Mucosa of descending colon (tissue), 3 donors: ENCODE measurements at regions not wholly inside any gene's neighbourhood (a gene's known extent, or its start where the extent isn't known, plus 50 kb on each side); places are given as distances from the start of the nearest gene placed in this dataset.

ENCODE experiments used
- ATAC-seq: fragments of 200-7000 bp; cut with Tn5 transposase; one replicate; pipeline ENCODE4 v1.9.1; 2020; ENCODE audit warnings: mild to moderate bottlenecking, moderate library complexity
- DNase-seq, 3 donors: peaks; one replicate each; pipeline ENCODE4 v3.0.0-alpha.2; 2020
- H3K36me3 ChIP-seq: fragments of 200-600 bp; one replicate; pipeline ENCODE4 v1.8.0; 2021; ENCODE audit warnings: low read depth, mild to moderate bottlenecking
- H3K4me1 ChIP-seq: fragments of 200-600 bp; one replicate; pipeline ENCODE4 v1.8.0; 2021; ENCODE audit warnings: low read depth, mild to moderate bottlenecking
- H3K4me3 ChIP-seq: fragments of 200-600 bp; one replicate; pipeline ENCODE4 v1.8.0; 2021; ENCODE audit warnings: mild to moderate bottlenecking
- H3K9me3 ChIP-seq: fragments of 200-600 bp; one replicate; pipeline ENCODE4 v1.8.0; 2021; ENCODE audit warnings: mild to moderate bottlenecking
- CTCF ChIP-seq: fragments of 200-600 bp; IDR thresholded peaks from one replicate; pipeline ENCODE4 v1.8.0; 2022; ENCODE audit warnings: antibody characterized with exemption, mild to moderate bottlenecking
- intact Hi-C, 2 donors: fragments of 100-400 bp; cut with DNase I in 1 of 2; cut with micrococcal nuclease in 1 of 2; formaldehyde crosslinking; loops; one replicate each; pipeline versions ENCODE4 v1.11.0 to v1.11.1; 2022; cut with DNase I, micrococcal nuclease
- donor health status: DM: no; HTN: no; CAD: no; lungs with moderate emphysema.
- donor health status: DM: no; HTN: no; CAD: no.
- donor health status: DM: no; HTN: yes; CAD: no.

GRCh38 chr4:133394971-133395627, 246.0 kb downstream of the PCDH10 start:
- intact Hi-C loops: no loop called here
- Histone ChIP-seq H3K36me3 (no peaks in the 10 kb centered on the region), H3K4me3 (no peak overlapping the region), H3K4me1 (no peaks in the 10 kb centered on the region), H3K9me3 (no peaks in the 10 kb centered on the region)
- TF ChIP-seq CTCF: no peak
- no peak for DNase-seq
- no peak for ATAC-seq

- no peak overlapping the region for H3K4me3 ChIP-seq
- intact Hi-C loops: no loop called here
- H3K4me1 ChIP-seq: no peaks in the 10 kb centered on the region
- no peak for TF ChIP-seq CTCF
- H3K36me3 ChIP-seq: no peaks in the 10 kb centered on the region
- DNase-seq: no peak
- H3K9me3 ChIP-seq: no peaks in the 10 kb centered on the region
- ATAC-seq: no peak
Observed at GRCh38 chr4:133390198-133390855, 241.2 kb downstream of the PCDH10 start.

- Histone ChIP-seq H3K4me3 (no peak overlapping the region), H3K4me1 (no peaks in the 10 kb centered on the region), H3K9me3 (no peaks in the 10 kb centered on the region), H3K36me3 (no peaks in the 10 kb centered on the region)
- no peak for TF ChIP-seq CTCF
- no peak for DNase-seq
- ATAC-seq: no peak
- intact Hi-C loops: no loop called here
Observed at GRCh38 chr4:133389029-133389428, 239.9 kb downstream of the PCDH10 start.

- intact Hi-C loops: no loop called here
- H3K9me3 ChIP-seq: no peaks in the 10 kb centered on the region
Observed at GRCh38 chr4:133385161-133385954, 236.3 kb downstream of the PCDH10 start.

More at GRCh38 chr4:133385161-133385954, 236.3 kb downstream of the PCDH10 start:
- no peak overlapping the region for H3K4me3 ChIP-seq
- H3K4me1 ChIP-seq: no peaks in the 10 kb centered on the region
- DNase-seq (peak in 1 of 3 donors; percentile 38), ATAC-seq (no peak)
- no peaks in the 10 kb centered on the region for H3K36me3 ChIP-seq
- no peak for TF ChIP-seq CTCF
